ENCODE measurements at regions not wholly inside any gene's neighbourhood (a gene's known extent, or its start where the extent isn't known, plus 50 kb on each side); places are given as distances from the start of the nearest gene placed in this dataset.
A peak's percentile ranks its signal among the peaks of the same experiment; 100 is the strongest.
"Not testable (repeated sequence)": the region's sequence is repeated elsewhere in the genome, so short reads cannot be mapped to it uniquely, and the experiment has no call there.

- no peak for DNase-seq (ENCODE audit: low read depth)
- no peak for TF ChIP-seq CTCF (conservative IDR thresholded peaks at IDR 0.05; ENCODE audit: low read depth, low read length)
- no peak overlapping the region for H3K4me3 ChIP-seq (ENCODE audit: low read depth, low read length)
These were observed 113.3 kb upstream of the RORA start for GRCh38 chr15:61342390-61342789.

DNA sequence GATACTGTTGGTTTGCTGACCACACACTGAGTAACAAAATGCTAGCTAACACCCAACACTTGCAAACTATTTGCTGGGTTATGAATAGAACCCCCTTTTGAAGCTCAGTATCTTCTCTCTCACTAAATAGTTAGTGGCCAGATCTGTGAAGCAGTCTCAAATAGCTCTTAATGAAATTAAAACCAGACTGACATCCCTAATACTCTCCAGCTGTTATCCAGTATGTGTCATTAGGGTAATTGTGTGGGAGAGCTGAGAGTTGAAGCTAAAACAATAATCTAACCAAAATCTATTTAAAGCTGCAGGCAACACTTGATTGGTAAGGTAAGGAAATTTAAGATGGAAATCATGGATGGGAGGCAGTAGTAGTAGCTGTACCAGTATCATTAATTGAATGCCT lies 110.4 kb upstream of the RORA start:
- DNase-seq (ENCODE audit: low read depth) = no peak
- no peak for TF ChIP-seq CTCF (conservative IDR thresholded peaks at IDR 0.05; ENCODE audit: low read depth, low read length)
- H3K4me3 ChIP-seq (ENCODE audit: low read depth, low read length) = no peak overlapping the region

DNA sequence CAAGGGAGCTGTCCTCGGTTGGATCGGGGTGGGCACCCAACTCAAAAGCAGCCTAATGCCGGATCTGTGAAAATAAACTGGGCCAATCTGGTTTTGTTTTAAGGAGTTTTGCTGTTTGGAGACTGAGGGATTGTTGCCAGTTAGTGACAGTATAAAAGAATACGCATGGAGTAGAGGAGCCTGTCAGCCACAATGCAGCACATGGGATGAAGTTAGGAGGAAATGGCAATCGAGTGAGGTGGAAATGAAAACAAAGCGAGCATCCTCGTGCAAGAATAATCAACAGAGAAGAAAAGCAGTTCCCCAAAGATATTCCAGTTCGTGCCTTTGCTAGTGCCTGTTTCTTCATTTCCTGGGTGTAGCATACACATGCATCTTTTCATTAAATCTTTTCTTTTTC lies 108.4 kb upstream of the RORA start:
- no peak for DNase-seq (ENCODE audit: low read depth)
- H3K4me3 ChIP-seq (ENCODE audit: low read depth, low read length) = no peak overlapping the region
- no peak for TF ChIP-seq CTCF (conservative IDR thresholded peaks at IDR 0.05; ENCODE audit: low read depth, low read length)

DNA sequence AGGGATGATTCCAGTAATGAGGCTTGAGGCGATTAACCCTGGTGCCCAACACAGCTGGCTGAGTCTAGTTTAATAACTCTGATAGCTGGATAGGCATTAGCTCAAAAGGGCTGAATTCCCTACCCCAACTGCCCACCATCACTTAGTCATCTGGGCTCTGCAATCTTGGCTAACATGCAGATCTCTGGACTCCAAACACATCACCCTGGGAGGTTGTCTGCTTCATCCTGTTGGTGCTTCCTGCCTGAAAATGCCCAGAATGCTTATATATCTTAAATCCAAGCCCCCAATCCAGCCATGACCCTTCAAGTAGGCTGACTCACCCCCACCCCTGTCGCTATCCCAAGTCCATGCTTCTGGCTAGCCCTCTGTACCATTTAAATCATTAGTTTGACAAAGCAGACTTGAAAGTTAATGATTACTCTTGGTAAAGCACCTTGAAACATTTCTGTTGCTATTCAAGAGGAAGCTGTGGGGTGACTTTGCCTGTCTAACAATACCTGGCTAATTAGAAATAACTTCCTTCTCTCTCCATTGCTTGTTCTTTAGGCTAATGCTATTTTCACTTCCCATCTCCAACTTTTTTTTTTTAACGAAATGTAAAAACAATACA lies 107.0 kb upstream of the RORA start:
- no peak for TF ChIP-seq CTCF (conservative IDR thresholded peaks at IDR 0.05; ENCODE audit: low read depth, low read length)
- no peak overlapping the region for H3K4me3 ChIP-seq (ENCODE audit: low read depth, low read length)
- DNase-seq (ENCODE audit: low read depth) = peak; percentile 27

GRCh38 chr15:61334714-61335113 lies 105.6 kb upstream of the RORA start:
- not testable (repeated sequence) for H3K4me3 ChIP-seq (ENCODE audit: low read depth, low read length); DNase-seq (ENCODE audit: low read depth)

GRCh38 chr15:61331019-61331418 lies 101.9 kb upstream of the RORA start:
- no peak for TF ChIP-seq CTCF (conservative IDR thresholded peaks at IDR 0.05; ENCODE audit: low read depth, low read length)
- no peak for DNase-seq (ENCODE audit: low read depth)
- H3K4me3 ChIP-seq (ENCODE audit: low read depth, low read length) = no peak overlapping the region

DNA sequence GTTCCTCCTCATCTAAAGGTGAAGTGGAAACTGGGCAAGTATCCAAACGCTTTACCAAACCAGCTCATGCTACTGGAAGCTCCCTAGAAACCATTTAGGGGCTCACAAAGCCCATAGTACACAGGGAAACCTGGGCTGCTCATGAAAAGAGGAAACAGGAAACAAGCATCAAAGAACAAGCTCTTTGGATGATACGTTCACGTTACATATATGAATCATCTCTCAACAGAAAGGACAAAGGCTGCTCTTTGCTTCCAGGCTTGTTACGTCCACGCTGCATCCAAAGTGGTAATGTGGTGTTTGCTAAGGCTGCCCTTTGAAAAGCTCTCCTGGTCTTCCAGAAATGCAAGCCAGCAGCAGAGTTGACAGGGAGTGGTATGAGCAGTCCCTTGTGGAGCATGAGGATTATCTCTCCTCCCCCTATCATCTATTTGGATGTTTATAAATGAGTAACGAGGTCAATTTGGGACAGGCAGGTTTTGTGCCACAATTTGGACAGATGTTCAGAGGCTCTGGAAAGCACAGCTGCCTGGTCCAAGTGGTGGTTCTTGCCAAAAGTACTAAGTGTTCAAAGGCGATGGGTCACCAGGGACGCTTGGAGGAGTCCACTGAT lies 98.0 kb upstream of the RORA start:
- no peak overlapping the region for H3K4me3 ChIP-seq (ENCODE audit: low read depth, low read length)
- no peak for DNase-seq (ENCODE audit: low read depth)
- no peak for TF ChIP-seq CTCF (conservative IDR thresholded peaks at IDR 0.05; ENCODE audit: low read depth, low read length)

All from epithelial cell of proximal tubule (primary cell).